ENCODE measurements at regions not wholly inside any gene's neighbourhood (a gene's known extent, or its start where the extent isn't known, plus 50 kb on each side); places are given as distances from the start of the nearest gene placed in this dataset.

DNA sequence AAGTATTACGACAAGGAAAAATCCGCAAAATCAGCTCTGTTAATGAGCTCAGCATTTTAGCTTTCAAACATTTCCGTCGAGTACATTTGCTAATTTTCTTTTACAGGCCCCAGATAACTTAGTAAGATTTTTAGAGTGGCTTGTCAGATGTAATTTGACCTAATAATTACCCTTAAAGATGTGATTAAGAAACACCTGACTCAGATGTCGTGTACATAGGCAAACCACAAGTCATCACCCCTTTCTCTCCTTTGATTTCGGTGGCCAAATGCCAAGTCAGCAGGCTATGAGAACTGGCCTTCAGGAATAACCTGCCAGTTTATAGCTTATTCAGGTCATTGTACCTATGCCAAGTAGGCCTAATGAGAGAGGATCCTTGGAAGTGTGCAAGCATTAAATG lies 369.6 kb downstream of the PCDH7 start:
- intact Hi-C loops (cut with micrococcal nuclease; ENCODE audit: unreplicated experiment): loop anchor here (1.0 kb wide), 1 partner anchor 47 kb away; no protein-coding TSS in a partner anchor
- H3K4me3 ChIP-seq (ENCODE audit: low read depth, low read length): no peak overlapping the region

DNA sequence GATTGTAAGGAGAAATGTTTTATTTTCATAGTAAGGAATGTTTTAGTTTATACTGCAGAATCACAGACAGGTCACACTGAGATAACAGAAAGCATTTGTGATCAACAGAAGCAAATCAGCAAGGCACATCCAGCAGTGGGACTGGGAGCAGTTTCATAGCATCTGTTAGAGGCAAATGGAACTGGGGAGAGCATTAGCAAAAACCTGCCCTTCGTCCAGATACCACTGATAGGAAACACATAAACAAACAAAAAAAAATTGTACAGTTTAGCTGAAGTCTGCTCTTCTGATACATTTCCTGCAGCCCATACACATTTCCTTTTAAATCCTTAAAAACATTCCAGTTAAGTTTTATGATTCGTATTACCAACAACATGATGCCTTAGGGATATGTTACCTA lies 374.3 kb downstream of the PCDH7 start:
- POLR2A ChIA-PET: no interaction called here
- DNase-seq: no peak
- H3K4me3 ChIP-seq (ENCODE audit: low read depth, low read length): no peak overlapping the region
- TF ChIP-seq, protein P1, sequence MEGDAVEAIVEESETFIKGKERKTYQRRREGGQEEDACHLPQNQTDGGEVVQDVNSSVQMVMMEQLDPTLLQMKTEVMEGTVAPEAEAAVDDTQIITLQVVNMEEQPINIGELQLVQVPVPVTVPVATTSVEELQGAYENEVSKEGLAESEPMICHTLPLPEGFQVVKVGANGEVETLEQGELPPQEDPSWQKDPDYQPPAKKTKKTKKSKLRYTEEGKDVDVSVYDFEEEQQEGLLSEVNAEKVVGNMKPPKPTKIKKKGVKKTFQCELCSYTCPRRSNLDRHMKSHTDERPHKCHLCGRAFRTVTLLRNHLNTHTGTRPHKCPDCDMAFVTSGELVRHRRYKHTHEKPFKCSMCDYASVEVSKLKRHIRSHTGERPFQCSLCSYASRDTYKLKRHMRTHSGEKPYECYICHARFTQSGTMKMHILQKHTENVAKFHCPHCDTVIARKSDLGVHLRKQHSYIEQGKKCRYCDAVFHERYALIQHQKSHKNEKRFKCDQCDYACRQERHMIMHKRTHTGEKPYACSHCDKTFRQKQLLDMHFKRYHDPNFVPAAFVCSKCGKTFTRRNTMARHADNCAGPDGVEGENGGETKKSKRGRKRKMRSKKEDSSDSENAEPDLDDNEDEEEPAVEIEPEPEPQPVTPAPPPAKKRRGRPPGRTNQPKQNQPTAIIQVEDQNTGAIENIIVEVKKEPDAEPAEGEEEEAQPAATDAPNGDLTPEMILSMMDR (IDR thresholded peaks at IDR 0.05; ENCODE audit: insufficient read depth in 1 of 2, low read depth in 1 of 2, low read length in 1 of 2, severe bottlenecking in 1 of 2, unreplicated experiment in 1 of 2): no peak
- Mint-ChIP-seq H3K27me3 (ENCODE audit: insufficient read depth, unreplicated experiment) (no peaks in the 10 kb centered on the region), H3K27ac (ENCODE audit: unreplicated experiment) (no peak overlapping the region), H3K36me3 (ENCODE audit: insufficient read depth, unreplicated experiment) (no peaks in the 10 kb centered on the region), H3K4me1 (ENCODE audit: low read depth, unreplicated experiment) (no peaks in the 10 kb centered on the region), H3K4me3 (ENCODE audit: unreplicated experiment) (no peak overlapping the region), H3K9me3 (ENCODE audit: unreplicated experiment) (no peaks in the 10 kb centered on the region)
- peaks cover 8% of the 10 kb centered on the region for H3K4me1 ChIP-seq
- no TSS peak for BruUV-seq (replicated peaks)
- CTCF ChIA-PET: no interaction called here
- H3K27me3 ChIP-seq (replicated peaks; ENCODE audit: control insufficient read depth, insufficient read depth, low read length): no peaks in the 10 kb centered on the region
- no peaks in the 10 kb centered on the region for H3K36me3 ChIP-seq (ENCODE audit: control insufficient read depth, insufficient read depth, low read length)
- H3K9me3 ChIP-seq: no peaks in the 10 kb centered on the region
- intact Hi-C loops (cut with micrococcal nuclease; ENCODE audit: unreplicated experiment): no loop called here

More for the DNA sequence above, 369.6 kb downstream of the PCDH7 start:
- no peak for DNase-seq
- H3K4me1 ChIP-seq: peaks cover 26% of the 10 kb centered on the region
- no TSS peak for BruUV-seq (replicated peaks)
- no peaks in the 10 kb centered on the region for H3K9me3 ChIP-seq
- POLR2A ChIA-PET: no interaction called here
- Mint-ChIP-seq H3K4me1 (ENCODE audit: low read depth, unreplicated experiment) (peaks cover 4% of the 10 kb centered on the region), H3K36me3 (ENCODE audit: insufficient read depth, unreplicated experiment) (no peaks in the 10 kb centered on the region), H3K27ac (ENCODE audit: unreplicated experiment) (no peak overlapping the region), H3K4me3 (ENCODE audit: unreplicated experiment) (no peak overlapping the region), H3K27me3 (ENCODE audit: insufficient read depth, unreplicated experiment) (no peaks in the 10 kb centered on the region), H3K9me3 (ENCODE audit: unreplicated experiment) (no peaks in the 10 kb centered on the region)
- TF ChIP-seq, protein P1 (IDR thresholded peaks at IDR 0.05; ENCODE audit: insufficient read depth in 1 of 2, low read depth in 1 of 2, low read length in 1 of 2, severe bottlenecking in 1 of 2, unreplicated experiment in 1 of 2): no peak
- CTCF ChIA-PET: no interaction called here
- no peaks in the 10 kb centered on the region for H3K36me3 ChIP-seq (ENCODE audit: control insufficient read depth, insufficient read depth, low read length)
- no peaks in the 10 kb centered on the region for H3K27me3 ChIP-seq (replicated peaks; ENCODE audit: control insufficient read depth, insufficient read depth, low read length)

DNA sequence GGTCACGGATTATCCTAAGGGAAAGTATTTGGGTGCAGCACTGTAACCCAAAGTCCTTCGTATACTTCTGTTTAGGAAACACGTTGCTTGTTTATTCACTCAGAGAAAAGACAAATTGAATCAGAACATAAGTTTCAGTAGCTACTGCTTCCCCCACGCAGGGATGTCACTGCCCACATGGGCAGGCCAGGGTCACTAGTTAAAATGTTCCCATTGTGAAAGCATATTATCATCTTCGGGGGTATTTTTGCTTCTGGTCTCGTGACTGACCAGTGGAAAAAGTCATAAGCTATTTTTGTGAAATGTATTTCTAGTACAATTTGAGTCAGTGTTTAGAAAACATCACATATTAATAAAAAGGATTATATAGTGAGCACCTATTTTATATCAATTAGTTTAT lies 377.8 kb downstream of the PCDH7 start:
- Mint-ChIP-seq H3K27ac (ENCODE audit: unreplicated experiment) (no peak overlapping the region), H3K27me3 (ENCODE audit: insufficient read depth, unreplicated experiment) (no peaks in the 10 kb centered on the region), H3K4me1 (ENCODE audit: low read depth, unreplicated experiment) (no peaks in the 10 kb centered on the region), H3K9me3 (ENCODE audit: unreplicated experiment) (no peaks in the 10 kb centered on the region), H3K36me3 (ENCODE audit: insufficient read depth, unreplicated experiment) (no peaks in the 10 kb centered on the region), H3K4me3 (ENCODE audit: unreplicated experiment) (no peak overlapping the region)
- no peaks in the 10 kb centered on the region; the same call in 1 of the 2 replicates for H3K9me3 ChIP-seq
- CTCF ChIA-PET: no interaction called here
- H3K4me1 ChIP-seq: no peaks in the 10 kb centered on the region
- H3K4me3 ChIP-seq (ENCODE audit: low read depth, low read length): no peak overlapping the region
- POLR2A ChIA-PET: no interaction called here
- H3K36me3 ChIP-seq (ENCODE audit: control insufficient read depth, insufficient read depth, low read length): no peaks in the 10 kb centered on the region
- no TSS peak for BruUV-seq (replicated peaks)
- H3K27me3 ChIP-seq (replicated peaks; ENCODE audit: control insufficient read depth, insufficient read depth, low read length): no peaks in the 10 kb centered on the region
- TF ChIP-seq, protein P1 (IDR thresholded peaks at IDR 0.05; ENCODE audit: insufficient read depth in 1 of 2, low read depth in 1 of 2, low read length in 1 of 2, severe bottlenecking in 1 of 2, unreplicated experiment in 1 of 2): no peak
- intact Hi-C loops (cut with micrococcal nuclease; ENCODE audit: unreplicated experiment): no loop called here
- DNase-seq: no peak

Data from Caco-2 (cell line).